ENCODE measurements at regions not wholly inside any gene's neighbourhood (a gene's known extent, or its start where the extent isn't known, plus 50 kb on each side); places are given as distances from the start of the nearest gene placed in this dataset.

GRCh38 chr4:179195887-179196286 lies 1753.7 kb upstream of the AGA start:
- no peak for TF ChIP-seq CTCF (IDR thresholded peaks at IDR 0.05 in 8 of 11, conservative IDR thresholded peaks at IDR 0.05 in 3 of 11)
- no peak for TF ChIP-seq POLR2AphosphoS5 (IDR thresholded peaks at IDR 0.05)
- no peak for TF ChIP-seq POLR2A (IDR thresholded peaks at IDR 0.05)
